ENCODE measurements at regions not wholly inside any gene's neighbourhood (a gene's known extent, or its start where the extent isn't known, plus 50 kb on each side); places are given as distances from the start of the nearest gene placed in this dataset.

DNA sequence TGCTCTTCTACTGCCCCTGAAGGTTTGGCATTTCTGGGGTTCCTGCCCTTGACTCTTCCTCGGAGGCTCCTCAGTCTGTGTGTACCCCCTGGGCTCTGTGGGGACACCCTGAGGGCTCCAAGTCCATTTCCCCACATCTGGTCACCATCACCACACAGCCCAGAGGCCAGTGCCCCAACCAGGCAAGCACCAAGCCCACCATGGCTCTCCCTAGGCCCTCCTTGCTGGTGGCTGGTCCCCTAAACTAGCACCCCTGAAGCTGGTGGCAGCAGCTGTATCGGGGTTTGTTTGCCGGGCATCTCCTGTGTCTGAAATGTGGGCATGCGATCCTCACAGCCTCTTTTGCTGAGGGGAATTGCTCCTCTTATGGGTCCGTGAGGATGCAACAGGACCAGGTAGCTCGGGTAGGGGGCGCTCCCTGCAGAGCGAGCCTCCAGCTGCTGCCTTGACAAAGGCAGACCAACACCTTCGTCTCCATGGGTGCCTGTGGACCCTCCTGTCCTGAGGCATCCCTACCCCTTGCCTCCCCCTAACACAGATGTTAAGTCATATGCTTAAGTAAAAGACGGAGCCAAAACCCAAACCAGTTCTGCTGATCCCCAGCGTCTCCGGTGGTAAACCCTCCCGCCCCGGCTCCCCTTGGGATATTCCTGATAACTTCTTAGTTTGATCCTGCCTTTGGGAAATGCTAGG, 138.9 kb upstream of the IRX4 start:
- peaks cover 10% of the 10 kb centered on the region for H3K27me3 Mint-ChIP-seq
- no peaks in the 10 kb centered on the region for H3K4me1 Mint-ChIP-seq
- DNase-seq (ENCODE audit: low spot score in 2 of 2) (no peak), ATAC-seq (ENCODE audit: low read depth) (no peak)
- H3K27ac Mint-ChIP-seq = no peak overlapping the region
- no peak overlapping the region for H3K4me3 Mint-ChIP-seq
- no peaks in the 10 kb centered on the region for H3K36me3 Mint-ChIP-seq
- H3K9me3 Mint-ChIP-seq = peaks cover 1% of the 10 kb centered on the region

DNA sequence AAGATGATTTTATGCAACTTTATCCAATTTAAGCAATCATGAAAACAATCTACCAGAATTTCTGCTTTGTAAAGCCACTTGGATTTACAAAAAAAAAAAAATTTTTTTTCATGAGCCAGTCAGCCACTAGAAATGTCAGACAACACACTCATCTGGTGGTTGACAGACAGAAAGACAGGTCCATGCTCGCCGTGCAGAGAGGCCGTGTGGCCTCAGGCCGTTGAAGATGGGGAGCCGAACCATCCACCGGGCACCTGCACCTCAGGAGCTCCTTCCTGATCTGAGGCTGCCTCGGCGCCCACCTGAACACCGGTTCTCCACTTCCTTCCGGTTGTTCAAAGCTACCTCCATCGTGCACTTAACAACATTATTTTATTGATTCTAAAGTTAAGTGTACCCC, 138.0 kb upstream of the IRX4 start:
- peaks cover 10% of the 10 kb centered on the region for H3K27me3 Mint-ChIP-seq
- H3K4me1 Mint-ChIP-seq = no peaks in the 10 kb centered on the region
- no peak for DNase-seq (ENCODE audit: low spot score in 2 of 2)
- H3K9me3 Mint-ChIP-seq = peaks cover 1% of the 10 kb centered on the region
- no peaks in the 10 kb centered on the region for H3K36me3 Mint-ChIP-seq
- H3K27ac Mint-ChIP-seq = no peak overlapping the region
- no peak for ATAC-seq (ENCODE audit: low read depth)
- H3K4me3 Mint-ChIP-seq = no peak overlapping the region

DNA sequence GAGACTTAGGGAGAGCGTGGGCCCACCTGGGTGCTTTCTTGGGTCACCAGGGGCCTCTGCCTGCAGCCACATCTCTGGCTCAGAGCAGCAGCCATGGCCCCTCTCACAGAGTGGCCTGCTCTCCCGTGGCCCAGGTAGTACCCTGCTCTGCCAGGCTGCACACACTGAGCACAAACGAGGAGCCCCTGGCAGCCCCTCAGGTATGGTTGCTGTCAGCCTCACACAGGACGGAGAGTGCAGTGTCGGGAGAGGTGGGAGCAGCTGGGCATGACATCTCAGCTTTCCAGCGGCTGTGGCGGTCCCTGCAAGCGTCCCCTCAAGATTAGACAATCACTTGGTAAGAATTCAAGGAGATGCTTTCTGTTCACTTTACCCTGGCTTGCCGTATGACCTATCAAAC, 137.0 kb upstream of the IRX4 start:
- H3K27me3 Mint-ChIP-seq = peaks cover 9% of the 10 kb centered on the region
- H3K4me1 Mint-ChIP-seq = no peaks in the 10 kb centered on the region
- no peak overlapping the region for H3K4me3 Mint-ChIP-seq
- H3K36me3 Mint-ChIP-seq = no peaks in the 10 kb centered on the region
- ATAC-seq (ENCODE audit: low read depth) = no peak
- H3K27ac Mint-ChIP-seq = no peak overlapping the region
- H3K9me3 Mint-ChIP-seq = no peaks in the 10 kb centered on the region
- DNase-seq (ENCODE audit: low spot score in 2 of 2) = no peak

DNA sequence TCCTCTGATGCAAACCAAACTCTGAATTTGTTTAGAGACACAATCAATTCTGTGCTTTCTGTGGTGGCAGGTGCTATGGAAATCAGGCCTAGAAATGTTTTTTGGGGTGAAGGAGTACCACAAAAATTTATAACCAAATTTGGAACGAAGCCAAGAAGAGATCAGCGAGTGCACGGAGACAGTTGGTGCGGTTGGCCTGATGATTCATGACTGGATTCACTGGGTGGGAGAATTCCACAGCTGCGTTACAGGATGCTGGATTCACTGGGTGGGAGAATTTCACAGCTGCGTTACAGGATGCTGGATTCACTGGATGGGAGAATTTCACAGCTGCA, 135.6 kb upstream of the IRX4 start:
- no peaks in the 10 kb centered on the region for H3K4me1 Mint-ChIP-seq
- no peak overlapping the region for H3K4me3 Mint-ChIP-seq
- ATAC-seq (ENCODE audit: low read depth) = no peak

DNA sequence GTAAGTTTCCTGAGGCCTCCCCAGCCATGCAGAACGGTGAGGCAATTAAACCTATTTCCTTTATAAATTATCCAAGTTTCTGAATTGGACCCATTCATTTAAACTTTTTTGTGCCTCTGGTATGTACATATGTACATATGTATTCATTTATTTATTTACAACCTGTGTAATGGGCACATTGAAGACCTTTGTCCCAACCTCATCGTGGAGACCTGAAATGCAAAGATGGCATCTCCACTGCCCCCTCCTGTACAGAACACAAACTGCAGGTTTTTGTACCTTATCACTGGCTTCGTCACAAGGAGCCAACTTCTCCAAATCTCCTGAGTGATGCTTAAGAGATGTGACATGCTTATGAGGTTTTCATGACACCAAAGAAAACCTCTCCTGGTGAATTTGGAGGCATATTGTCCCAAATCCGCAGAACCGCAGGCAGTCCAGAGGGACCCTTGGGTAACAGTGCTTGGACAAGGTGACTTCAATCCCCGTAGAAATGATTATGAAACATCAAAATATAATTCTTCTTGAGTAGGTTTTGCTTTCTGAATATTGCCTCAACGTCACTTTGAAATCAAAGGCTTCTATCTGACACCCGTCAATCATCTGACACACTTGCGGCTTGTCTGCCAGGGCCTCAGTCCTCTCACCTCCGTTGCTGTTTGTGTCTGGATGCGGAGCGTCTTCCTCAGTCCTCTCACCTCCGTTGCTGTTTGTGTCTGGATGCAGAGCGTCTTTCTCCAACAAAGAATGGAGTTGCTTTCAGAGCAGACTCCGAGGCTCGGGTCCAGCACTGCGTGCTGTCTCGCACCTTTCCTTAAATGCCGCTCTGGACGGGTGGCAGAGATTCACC, 135.0 kb upstream of the IRX4 start:
- no peak overlapping the region for H3K4me3 Mint-ChIP-seq
- peaks cover 9% of the 10 kb centered on the region for H3K27me3 Mint-ChIP-seq
- ATAC-seq (ENCODE audit: low read depth) = no peak
- no peak for DNase-seq (ENCODE audit: low spot score in 2 of 2)
- no peaks in the 10 kb centered on the region for H3K4me1 Mint-ChIP-seq
- H3K27ac Mint-ChIP-seq = no peak overlapping the region
- no peaks in the 10 kb centered on the region for H3K9me3 Mint-ChIP-seq
- no peaks in the 10 kb centered on the region for H3K36me3 Mint-ChIP-seq

More for the DNA sequence above, 135.6 kb upstream of the IRX4 start:
- H3K27me3 Mint-ChIP-seq = peaks cover 9% of the 10 kb centered on the region
- DNase-seq (ENCODE audit: low spot score in 2 of 2) = no peak
- no peaks in the 10 kb centered on the region for H3K36me3 Mint-ChIP-seq
- no peak overlapping the region for H3K27ac Mint-ChIP-seq
- H3K9me3 Mint-ChIP-seq = no peaks in the 10 kb centered on the region

DNA sequence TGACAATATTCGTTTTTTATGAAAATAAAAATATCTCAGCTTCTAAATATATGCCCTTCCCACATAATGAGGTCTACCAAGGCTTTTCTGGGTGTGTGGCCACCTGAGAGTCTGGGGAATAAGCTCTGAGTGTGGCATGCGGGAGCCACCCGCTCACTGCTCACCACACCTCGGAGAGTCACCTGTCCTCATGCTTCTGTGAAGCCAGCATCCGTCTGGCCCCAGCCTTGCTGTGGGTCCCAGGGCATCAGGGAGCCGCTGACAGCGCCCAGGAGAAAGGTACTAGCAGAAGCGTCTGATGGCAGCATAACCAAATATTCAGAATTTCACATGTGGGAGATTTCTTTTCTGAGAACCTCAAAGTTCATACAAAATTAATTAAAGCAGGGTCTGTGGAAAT, 133.2 kb upstream of the IRX4 start:
- no peak overlapping the region for H3K27ac Mint-ChIP-seq
- no peaks in the 10 kb centered on the region for H3K9me3 Mint-ChIP-seq
- DNase-seq (ENCODE audit: low spot score in 2 of 2) = no peak
- H3K27me3 Mint-ChIP-seq = peaks cover 2% of the 10 kb centered on the region
- H3K4me3 Mint-ChIP-seq = no peak overlapping the region
- ATAC-seq (ENCODE audit: low read depth) = no peak
- H3K4me1 Mint-ChIP-seq = no peaks in the 10 kb centered on the region
- H3K36me3 Mint-ChIP-seq = no peaks in the 10 kb centered on the region

DNA sequence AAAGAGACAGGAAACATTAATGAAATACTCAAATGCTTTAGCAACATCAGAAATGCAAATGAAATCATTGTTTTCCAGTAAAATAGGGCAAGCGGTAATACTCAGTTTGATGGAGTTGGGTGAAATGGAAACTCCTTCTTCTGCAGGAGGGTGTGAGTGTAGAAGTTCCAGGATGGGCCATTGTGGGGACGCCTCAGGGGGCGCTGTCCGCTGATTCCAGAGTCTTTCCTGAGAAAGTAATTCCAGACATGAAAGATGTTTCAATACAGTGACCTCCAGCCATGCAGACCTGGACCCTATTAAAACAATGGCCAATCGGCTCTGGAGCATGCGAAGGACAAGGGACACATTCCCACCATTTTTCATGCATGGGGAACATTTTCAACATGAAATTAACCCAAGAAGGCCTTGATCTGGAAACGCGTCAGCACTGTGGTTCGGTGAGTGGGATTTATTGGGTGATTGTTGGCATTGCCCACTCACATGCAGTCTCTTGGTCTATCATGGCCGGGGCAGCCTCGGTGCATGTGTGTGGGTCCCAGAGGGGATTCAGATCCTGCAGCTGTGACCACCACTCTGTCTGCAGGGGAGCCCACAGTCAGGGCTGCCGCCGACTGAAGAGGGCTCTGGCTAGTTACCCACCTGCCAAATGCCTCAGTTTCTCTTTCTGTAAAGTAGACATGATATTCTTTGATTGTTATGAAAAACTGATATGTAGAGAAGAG, 132.6 kb upstream of the IRX4 start:
- H3K27ac Mint-ChIP-seq = no peak overlapping the region
- H3K9me3 Mint-ChIP-seq = no peaks in the 10 kb centered on the region
- DNase-seq (ENCODE audit: low spot score in 2 of 2) = no peak
- ATAC-seq (ENCODE audit: low read depth) = no peak
- peaks cover 2% of the 10 kb centered on the region for H3K27me3 Mint-ChIP-seq
- no peaks in the 10 kb centered on the region for H3K4me1 Mint-ChIP-seq
- no peak overlapping the region for H3K4me3 Mint-ChIP-seq
- no peaks in the 10 kb centered on the region for H3K36me3 Mint-ChIP-seq

DNA sequence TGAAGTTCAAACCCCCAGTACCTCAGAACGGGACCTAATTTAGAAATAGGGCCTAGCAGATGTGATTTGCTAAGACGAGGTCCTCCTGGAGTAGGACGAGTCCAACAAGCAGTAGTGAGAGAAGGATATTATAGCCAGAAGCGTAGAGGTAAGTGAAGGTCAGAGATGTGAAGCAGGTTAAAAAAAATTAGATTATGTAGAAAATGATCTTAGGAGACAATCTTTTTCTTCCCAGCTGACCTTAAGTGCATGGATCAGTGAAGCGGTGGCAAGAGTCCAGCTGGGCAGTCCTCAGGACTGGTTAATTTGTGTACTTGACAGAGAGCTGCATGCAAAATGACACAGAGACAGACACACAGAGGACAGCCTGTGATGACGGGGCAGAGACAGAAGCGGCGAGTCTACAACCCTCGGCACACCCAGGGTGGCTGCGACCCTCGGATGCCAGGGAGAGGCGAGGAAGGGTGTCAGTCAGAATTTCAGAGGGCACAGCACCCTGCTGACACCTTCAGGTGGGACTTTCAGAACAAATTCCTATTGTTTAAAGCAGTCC, 131.4 kb upstream of the IRX4 start:
- Mint-ChIP-seq H3K4me1 (no peaks in the 10 kb centered on the region), H3K9me3 (no peaks in the 10 kb centered on the region)
- no peak for DNase-seq (ENCODE audit: low spot score in 2 of 2)

DNA sequence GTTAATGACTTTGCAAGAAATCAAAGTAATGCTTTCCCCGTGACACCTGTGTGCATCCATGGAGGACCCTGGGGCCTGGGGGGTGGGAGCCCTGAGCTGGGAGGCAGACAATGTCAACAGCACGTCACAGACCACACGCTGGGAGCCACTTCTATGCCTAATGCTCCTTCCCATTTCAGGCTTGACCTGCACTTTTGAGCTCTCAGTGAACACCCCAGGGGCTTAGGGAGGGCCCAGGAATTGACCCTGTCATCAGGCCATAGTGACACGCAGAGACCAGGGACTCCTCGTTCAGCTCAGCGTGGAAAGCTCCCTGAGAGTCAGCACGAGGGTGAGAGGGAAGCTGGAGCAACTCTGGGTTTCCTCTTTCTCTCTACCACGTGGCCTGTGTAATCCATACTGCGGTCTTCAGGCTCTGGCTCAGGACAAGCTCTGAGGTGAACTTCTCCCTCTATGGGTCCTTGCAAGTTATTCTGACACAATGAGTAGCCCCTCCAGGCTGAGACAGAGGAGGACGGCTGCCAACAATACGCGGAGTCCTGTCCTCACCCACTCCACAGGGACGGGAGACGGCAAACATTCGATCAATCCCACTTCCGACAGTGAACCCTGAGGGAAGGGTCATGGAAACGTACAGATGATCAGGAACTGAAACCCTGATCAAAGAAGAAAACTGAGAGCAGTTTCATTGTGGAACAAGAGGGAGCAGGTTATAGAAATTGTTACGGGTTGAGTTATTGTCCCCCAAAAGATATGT, 130.8 kb upstream of the IRX4 start:
- no peak overlapping the region for H3K27ac Mint-ChIP-seq
- no peak for ATAC-seq (ENCODE audit: low read depth)
- no peak for DNase-seq (ENCODE audit: low spot score in 2 of 2)
- H3K9me3 Mint-ChIP-seq = no peaks in the 10 kb centered on the region
- H3K36me3 Mint-ChIP-seq = no peaks in the 10 kb centered on the region
- H3K4me3 Mint-ChIP-seq = no peak overlapping the region
- peaks cover 2% of the 10 kb centered on the region for H3K27me3 Mint-ChIP-seq
- H3K4me1 Mint-ChIP-seq = no peaks in the 10 kb centered on the region

More for the DNA sequence above, 131.4 kb upstream of the IRX4 start:
- Mint-ChIP-seq H3K27ac (no peak overlapping the region), H3K27me3 (peaks cover 2% of the 10 kb centered on the region), H3K36me3 (no peaks in the 10 kb centered on the region), H3K4me3 (no peak overlapping the region)
- no peak for ATAC-seq (ENCODE audit: low read depth)

DNA sequence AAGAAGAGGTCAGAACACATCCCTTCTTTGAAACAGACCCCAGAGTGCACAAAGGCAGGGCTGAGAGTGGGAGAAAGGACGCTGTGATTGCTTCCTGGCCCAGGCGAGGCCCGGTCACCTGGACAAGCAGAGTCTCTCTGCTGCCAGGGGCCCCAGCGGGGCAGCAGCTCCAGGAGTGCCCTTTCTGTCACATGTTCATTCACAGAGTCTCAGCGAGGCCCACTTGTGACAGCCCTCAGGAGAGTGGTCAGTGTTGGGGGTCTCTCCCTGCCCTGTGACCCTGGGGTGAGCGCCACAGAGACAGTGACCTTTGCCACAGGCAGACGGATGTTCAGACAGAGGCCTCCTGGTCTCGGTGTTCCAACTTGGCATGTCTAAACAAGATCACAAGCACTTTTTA, 130.2 kb upstream of the IRX4 start:
- H3K36me3 Mint-ChIP-seq = no peaks in the 10 kb centered on the region
- H3K27me3 Mint-ChIP-seq = peaks cover 2% of the 10 kb centered on the region
- no peak overlapping the region for H3K4me3 Mint-ChIP-seq
- H3K27ac Mint-ChIP-seq = no peak overlapping the region
- no peak for DNase-seq (ENCODE audit: low spot score in 2 of 2)
- ATAC-seq (ENCODE audit: low read depth) = no peak
- no peaks in the 10 kb centered on the region for H3K4me1 Mint-ChIP-seq
- no peaks in the 10 kb centered on the region for H3K9me3 Mint-ChIP-seq

DNA sequence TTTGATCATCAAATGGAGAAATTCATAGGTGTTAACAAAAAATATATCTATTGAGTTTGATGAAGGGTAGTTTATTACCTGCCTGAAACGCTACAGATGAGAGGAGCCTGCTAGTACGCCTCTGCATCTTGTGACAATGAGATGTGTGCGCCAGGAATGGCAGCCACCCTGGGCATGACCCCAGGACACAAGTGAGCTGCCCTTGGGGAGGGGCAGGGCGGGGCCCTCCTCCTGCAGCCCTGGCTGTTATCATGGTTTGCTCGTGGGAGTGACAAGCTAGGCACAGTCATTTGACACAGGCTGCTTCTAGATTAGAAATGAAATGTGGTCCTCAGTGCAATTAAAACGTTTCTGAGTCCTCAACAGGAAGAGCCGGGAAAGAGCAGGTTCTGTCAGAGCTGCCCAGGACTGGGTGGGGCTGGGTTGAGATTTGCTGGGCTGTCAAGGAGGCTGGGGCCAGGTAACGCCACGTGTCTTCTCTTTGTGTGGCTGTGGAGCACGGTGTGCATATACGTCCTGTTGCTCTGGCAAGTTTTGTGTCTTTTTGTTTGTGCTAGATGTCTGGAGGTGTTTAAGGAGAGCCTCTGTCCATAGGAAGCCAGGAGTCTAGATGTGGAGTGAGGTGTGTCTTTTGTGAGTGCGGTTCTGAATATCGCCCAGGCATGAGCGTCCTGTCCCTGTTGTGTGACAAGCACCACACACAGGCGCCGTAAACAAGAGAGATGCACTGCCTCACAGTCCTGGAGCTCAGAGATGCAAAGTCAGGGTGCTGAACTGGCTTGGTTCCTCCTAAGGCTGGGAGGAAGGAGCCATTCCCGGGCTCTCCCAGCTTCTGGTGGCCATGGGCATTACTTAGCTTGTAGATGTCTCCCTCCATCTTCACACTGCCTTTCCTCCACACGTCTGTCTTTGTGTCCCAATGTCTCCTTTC, 129.0 kb upstream of the IRX4 start:
- no peak for ATAC-seq (ENCODE audit: low read depth)
- Mint-ChIP-seq H3K9me3 (no peaks in the 10 kb centered on the region), H3K27me3 (peaks cover 2% of the 10 kb centered on the region), H3K4me1 (no peaks in the 10 kb centered on the region), H3K27ac (no peak overlapping the region), H3K4me3 (no peak overlapping the region), H3K36me3 (no peaks in the 10 kb centered on the region)
- DNase-seq (ENCODE audit: low spot score in 2 of 2) = no peak

DNA sequence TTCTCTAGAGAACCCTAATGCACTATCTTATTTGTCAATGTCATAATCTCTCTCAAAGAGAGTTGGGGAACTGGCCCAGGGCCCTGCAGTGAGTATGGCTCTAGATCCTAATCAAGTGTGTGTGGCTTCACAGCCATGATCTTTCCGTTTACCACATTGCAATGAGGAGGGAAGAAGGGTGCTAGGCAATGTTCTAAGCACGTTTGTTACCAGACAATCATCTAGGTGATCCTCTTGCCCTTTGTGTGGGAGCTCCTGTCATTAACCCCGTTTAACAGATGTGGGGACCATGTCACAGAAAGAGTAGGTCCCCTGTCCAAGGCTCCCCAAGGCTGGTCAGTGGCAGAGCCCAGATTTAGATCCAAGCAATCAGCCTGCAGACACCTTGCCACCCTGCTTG, 128.2 kb upstream of the IRX4 start:
- no peaks in the 10 kb centered on the region for H3K9me3 Mint-ChIP-seq
- H3K36me3 Mint-ChIP-seq = no peaks in the 10 kb centered on the region
- no peak for DNase-seq (ENCODE audit: low spot score in 2 of 2)
- H3K27me3 Mint-ChIP-seq = peaks cover 2% of the 10 kb centered on the region
- H3K4me1 Mint-ChIP-seq = no peaks in the 10 kb centered on the region
- no peak overlapping the region for H3K27ac Mint-ChIP-seq
- no peak for ATAC-seq (ENCODE audit: low read depth)
- H3K4me3 Mint-ChIP-seq = no peak overlapping the region

Measured in memory B cell (primary cell).